Activated T-cell treated with anti-CD3 and anti-CD28 coated beads for 48 hours (primary cell): ENCODE measurements at regions not wholly inside any gene's neighbourhood (a gene's known extent, or its start where the extent isn't known, plus 50 kb on each side); places are given as distances from the start of the nearest gene placed in this dataset.
A peak's percentile ranks its signal among the peaks of the same experiment; 100 is the strongest.
"Not testable (repeated sequence)": the region's sequence is repeated elsewhere in the genome, so short reads cannot be mapped to it uniquely, and the experiment has no call there.

Experiments
- DNase-seq: peaks from one replicate; pipeline ENCODE4 v3.0.0-alpha.2; 2020; ENCODE audit warnings: low read depth

DNA sequence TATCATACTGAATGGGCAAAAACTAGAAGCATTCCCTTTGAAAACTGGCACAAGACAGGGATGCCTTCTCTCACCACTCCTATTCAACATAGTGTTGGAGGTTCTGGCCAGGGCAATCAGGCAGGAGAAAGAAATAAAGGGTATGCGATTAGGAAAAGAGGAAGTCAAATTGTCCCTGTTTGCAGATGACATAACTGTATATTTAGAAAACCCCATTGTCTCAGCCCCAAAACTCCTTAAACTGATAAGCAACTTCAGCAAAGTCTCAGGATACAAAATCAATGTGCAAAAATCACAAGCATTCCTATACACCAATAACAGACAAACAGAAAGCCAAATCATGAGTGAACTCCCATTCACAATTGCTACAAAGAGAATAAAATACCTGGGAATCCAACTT lies 52.5 kb upstream of the CCDC71L start:
- not testable (repeated sequence) for DNase-seq

DNA sequence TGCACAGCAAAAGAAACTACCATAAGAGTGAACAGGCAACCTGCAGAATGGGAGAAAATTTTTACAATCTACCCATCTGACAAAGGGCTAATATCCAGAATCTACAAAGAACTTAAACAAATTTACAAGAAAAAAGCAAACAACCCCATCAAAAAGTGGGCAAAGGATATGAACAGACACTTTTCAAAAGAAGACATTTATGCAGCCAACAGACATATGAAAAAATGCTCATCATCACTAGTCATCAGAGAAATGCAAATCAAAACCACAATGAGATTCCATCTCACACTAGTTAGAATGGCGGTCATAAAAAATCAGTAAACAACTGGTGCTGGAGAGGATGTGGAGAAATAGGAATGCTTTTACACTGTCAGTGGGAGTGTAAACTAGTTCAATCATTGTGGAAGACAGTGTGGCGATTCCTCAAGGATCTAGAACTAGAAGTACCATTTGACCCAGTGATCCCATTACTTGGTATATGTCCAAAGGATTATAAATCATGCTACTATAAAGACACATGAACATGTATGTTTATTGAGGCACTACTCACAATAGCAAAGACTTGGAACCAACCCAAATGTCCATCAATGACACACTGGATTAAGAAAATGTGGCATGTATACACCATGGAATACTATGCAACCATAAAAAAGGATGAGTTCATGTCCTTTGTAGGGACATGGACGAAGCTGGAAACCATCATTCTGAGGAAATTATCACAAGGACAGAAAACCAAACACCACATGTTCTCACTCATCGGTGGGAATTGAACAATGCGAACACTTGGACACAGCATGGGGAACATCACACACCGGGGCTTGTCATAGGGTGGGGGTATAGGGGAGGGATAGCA lies 53.9 kb upstream of the CCDC71L start:
- DNase-seq, result not testable (repeated sequence)

DNA sequence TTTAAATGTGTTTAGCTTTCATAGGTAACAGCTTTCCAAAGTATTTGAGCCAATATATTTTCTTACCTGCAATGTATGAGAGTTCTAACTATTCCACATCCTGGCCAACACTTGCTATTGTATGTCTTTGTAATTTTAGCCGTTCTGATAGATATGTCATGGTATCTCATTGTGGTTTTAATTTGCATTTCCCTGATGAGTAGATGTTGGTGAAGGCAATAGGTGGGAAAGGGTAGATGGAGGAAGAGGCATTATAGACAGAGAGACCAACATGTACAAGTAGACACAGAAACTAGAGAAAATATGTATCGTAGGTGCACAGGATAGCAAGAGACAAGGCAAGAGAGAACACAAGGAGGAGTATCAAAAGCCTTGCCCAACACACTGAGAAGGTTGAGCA lies 54.8 kb upstream of the CCDC71L start:
- DNase-seq, result no peak

DNA sequence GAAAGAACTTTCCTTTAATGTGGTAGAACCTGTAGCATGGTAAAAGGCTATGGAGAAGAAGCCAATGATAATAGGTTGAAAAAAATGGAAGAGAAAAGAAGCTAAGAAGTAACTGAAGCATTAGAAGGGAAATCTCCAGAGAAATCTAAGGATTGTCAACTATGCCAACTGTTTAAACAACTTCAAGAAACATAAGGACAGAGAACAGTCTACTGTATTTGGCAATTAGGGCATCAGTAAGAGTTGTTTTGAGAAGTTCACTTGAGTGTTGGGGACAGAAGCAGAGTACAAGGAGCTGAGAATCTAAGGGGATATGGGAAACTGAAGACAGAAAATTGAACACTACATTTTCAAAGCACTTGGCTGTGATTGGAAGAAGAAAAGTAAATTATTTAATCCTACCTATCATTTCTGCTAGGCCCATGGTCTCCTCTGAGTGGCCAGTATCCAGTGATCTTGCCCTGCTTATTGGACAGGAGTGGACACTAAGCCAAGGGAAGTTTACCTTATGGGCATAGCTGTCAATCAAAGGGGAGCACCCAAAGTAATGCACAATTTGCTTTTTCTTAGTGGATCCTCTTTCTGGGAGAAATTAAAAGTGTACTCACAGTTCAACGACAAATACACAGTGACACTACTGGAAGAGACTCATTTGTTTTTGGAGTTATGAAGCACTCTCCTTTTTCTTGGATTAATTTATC lies 56.4 kb upstream of the CCDC71L start:
- no peak for DNase-seq

DNA sequence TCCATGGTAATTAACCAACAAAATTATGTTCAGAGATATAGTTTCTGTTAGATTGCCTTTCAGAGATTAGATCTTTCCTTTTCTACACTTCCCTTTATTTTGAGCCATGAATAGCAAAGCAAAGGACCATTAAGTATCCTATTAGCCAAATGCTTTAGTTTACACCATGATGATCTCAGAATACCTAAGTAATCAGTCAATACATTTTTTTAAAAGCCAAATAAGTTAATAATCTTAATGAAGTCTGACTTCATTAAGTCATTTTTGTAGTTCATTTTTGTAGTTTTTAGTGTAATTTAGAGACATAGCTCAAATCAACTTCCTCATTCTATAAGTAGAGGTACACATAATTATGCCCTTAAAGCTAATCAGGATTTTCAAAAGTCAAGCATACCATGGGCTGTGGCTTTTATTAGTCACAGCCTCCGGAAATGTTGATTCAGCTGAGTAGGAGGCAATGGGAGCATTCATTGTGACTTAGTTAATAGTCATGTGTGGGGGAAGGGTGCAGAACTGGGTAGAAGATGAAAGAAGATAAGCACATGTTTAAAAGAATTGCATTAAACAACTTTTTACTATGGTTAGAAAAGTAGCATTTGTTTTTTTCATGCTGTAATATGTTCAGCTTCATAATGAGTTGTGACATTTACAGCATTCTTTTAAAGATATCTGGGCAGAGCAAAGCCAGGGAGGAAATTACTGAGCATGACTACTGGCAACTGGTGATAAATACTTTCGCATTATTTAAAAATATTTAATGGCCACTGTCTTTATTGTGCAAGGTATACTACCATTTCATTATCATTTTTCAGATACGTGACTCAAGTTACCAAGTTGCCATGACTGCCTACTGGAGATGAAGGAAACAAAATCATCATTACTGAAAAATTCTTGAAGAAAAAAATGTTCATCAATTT lies 57.3 kb upstream of the CCDC71L start:
- peak; percentile 70 for DNase-seq

DNA sequence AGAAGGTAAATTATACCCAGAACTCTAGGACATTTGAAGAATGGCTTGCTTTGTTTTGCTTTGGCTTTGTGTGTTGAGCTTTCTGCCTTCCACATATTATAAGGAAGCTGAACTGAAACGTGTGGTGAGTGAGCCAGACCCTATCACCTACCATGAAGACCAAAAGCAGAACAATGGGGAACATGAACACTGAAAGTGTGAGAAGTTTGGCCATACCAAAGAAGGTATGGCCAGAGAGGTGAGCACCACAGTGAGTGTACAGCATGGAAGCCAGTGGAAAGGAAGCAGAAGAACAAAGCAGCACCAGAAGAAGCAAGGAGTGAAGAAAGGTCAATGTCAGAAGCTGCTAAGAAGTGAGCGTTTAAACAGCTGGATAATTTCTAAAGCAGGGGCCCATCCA lies 59.7 kb upstream of the CCDC71L start:
- no peak for DNase-seq

DNA sequence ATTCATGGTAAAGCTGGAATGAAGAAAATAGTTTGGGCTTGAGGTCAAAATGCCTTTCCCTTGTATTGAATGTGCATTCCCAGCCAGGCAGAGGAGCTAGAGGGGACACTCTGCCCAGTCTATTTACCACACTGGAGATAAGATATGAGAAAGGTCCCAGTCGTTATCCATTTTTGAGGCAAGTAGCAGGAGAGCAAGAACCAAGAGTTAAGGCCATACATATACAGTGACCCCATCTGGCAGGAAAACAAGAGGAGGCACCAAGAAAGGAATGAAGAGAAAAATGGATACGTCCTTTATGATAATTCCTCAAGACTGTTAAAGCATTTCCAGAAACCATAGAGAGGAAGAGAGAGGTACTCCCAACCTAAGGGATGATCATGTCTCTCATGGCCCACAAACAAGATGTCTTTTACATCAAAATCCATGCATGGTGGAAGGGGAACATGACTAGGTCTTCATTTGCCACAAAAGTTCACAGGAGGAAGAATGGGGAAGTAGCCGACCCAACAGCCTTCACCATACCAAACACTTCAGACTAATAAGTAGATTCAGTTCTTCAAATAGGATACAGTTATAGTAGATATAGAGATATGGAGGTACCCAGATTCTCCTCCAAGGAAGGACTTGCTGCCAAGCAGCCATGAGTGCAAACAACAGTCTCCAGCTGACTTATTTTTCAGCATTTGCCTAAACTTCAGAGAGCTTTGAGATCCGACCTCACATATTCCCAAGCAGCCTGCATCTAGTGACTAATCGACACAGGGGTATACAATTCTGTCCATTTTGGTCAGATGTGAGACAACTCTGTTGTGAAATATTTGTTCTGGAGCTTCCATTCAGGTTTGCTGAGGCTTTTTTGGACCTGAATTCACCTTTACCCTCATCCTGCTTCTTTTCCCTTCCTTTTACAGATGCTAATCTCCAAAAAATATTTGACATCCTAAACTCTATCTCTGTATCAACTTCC lies 61.1 kb upstream of the CCDC71L start:
- no peak for DNase-seq

DNA sequence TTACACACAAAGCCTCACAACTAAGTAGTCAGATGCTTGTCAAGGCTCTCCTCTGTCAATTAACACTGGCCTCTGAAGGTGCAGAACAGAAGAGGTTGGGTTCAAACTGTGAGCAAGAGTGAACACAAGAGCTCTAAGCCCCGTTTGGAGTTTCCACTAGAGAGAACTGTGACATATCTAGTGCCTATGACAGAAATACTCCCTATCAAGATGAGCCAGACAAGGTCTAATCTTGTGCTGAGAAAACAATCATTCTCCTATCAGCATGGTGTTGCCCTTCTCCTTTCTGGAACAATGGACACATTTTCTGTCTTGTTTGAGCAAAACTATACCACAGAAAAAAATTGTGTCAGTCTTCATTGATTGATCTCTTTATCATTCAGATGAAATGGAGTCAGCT lies 62.4 kb upstream of the CCDC71L start:
- DNase-seq, result no peak

DNA sequence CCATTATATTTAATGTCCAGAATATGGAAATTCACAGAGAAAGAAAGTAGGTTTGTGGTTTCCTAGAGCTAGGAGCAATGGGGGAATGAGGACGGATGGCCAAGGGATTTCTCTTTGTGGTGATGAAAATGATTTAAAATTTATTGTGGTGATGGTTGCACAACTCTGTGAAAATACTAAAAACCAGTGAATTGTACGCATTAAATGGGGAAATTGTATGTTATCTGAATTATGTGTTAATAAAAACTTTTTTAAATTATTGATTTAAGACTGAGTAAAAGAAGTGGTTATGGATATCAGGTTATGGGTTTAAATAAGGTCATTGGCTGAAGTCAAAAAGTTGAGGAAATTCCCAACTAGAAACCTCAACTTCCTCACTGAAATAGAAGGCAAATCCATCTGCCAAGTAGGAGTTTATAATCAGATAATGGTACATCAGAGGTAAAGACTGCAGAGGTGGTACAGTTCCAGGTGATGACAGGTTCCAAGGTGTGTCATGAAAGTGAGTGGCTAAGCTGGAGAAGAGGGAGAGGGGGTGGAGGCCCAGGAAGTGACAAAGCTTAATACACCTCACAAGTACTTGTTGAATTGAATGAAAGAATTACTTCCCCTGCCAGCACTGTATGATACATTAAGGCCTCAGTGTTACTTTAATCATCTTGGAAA lies 68.9 kb upstream of the CCDC71L start:
- no peak for DNase-seq

DNA sequence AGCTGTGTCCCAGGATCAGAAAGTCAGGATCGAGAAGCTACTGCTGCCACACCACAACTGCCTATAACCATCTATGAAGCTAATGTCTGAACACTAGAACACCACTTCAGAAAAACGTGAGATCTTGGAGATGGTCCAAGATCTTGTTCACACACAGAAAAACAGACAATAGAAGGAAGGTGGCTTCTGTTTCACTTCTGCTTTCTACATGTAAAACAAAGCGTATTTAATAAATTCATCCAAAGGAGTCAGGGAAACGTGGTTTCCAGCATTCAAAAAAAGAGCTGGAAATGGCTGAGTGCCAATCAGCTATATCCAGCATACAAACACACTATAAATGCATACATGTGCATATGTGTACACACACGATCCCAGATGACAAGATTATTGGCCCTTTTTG lies 70.2 kb upstream of the CCDC71L start:
- no peak for DNase-seq

DNA sequence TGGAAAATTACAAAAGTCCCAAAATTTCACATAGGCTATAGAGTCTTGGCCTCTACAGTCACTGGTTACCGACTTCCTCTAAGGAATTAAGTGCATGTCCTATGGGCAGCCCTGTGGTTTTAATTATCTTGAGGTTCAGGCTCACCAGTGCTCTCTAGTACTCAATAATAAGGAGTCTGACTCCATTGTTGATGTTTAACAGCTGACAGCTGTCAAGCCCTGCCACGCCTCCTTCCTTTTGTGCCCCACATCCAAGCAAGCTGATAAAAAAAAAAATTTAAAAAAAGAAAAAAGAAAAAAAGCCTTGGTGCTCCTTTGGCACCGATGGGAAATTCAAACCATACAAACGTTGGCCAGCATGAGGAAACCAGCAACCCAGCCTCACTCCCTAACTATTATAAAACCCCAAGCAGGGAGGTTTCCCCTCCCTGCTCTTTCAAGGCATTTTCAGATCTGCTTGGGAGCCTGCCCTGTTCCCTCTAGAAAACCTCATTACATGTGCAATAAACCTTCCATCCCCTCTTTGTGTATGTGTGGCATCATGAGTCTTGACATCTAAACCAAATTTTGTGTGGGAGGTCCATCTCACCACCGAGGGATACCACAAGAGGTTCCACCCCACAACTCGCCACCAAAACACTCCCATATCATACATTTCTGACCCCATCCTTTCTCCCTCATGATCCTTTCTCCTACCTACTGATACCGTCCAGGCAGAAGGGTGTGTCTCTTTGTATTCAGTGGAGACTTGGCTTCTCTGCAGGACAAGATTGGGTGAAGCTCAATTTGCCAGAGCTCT lies 70.9 kb upstream of the CCDC71L start:
- no peak for DNase-seq

DNA sequence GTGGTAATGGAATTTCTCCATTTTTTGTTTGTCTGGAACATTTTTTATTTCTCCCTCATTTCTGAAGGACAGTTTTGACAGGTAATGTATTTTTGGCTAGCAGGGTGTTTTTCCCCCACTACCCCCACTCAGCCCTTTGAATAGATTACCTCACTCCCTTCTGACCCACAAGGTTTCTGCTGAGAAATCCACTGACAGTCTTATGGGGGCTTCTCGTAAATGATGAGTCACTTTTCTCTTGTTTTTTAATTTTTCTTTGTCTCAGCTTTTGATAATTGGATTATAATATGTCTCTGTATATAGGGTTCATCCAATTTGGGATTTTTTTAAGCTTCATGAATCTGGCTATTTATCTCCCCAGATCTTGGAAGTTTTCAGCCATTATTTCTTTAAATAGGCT lies 74.7 kb upstream of the CCDC71L start:
- DNase-seq, result no peak

DNA sequence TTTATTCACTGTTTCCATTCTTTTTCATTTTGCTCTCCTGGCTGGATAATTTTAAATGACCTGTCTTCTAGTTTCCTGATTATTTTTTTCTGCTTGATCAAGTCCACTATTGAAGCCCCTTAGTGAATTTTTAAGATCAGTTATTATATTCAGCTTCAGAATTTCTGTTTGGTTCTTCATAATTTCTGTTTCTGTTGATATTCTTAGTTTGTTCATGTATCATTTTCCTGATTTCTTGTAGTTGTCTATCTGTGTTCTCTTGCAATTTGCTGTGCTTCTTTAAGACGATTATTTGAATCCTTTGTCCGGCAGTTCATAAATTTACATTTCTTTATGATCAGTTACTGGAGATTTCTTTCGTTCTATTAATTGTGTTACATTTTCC lies 75.2 kb upstream of the CCDC71L start:
- DNase-seq, result no peak

DNA sequence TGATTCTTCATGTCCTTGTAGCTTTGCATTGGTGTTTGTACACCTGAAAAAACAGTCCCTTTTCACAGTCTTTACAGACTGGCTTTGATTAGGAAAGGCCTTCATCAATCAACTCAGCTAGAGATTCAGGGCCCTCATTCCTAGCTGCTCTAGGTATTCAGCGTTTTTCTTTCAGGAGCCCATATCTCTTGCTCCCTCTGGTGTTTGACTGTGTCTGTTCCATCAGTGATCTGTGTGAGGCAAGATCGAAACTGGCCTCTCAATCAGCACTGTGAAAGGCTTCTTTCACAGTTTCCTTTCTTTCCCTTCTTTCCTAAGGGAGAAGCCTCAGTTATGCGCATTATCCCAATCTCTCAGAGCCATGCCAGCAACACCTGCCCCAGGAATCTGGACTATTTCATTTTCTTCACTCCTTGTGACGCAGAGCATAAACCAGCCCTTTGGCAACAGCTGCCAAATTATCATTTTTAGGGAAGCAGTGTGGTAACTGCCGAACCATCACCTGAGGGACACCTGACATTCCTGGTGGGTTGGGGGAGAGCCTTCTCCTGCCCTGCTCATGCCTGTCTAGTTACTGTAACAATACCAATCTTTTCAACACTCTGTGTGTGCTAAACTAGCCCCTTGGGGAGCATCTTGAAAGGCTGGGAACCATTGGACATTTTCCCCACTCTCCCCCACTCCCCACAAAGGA lies 75.7 kb upstream of the CCDC71L start:
- DNase-seq, result no peak

DNA sequence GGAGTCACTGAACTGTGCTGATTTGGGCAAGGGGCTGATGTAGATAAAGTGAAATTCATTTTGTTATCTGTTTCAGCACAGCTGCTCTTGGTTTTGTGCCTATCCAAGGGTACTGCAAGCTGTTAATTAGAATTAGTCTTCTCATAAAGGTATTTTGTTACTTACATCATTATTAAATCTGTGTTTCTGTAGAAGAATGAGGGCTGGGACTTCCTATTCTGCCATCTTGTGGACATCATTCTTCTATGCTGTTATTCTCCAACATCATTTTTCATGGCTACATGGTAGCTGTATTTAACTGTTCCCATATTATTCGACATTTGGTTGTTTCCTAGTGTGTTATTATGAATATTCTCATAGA lies 76.2 kb upstream of the CCDC71L start:
- no peak for DNase-seq

DNA sequence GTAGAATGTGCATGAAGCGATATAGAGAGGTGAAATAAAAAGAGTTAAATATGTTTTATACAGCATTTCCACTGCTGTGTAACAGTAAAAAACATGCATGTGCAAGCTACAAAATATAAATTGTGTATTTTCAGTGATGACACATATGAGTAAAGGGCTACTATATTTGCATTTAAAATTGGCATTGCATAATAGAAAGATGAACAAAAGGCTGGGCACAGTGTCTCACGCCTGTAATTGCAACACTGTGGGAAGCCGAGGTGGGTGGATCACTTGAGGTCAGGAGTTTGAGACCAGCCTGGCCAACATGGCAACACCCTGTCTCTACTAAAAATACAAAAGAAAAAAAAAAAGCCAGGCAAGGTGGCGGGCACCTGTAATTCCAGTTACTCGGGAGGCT lies 79.8 kb upstream of the CCDC71L start:
- no peak for DNase-seq

DNA sequence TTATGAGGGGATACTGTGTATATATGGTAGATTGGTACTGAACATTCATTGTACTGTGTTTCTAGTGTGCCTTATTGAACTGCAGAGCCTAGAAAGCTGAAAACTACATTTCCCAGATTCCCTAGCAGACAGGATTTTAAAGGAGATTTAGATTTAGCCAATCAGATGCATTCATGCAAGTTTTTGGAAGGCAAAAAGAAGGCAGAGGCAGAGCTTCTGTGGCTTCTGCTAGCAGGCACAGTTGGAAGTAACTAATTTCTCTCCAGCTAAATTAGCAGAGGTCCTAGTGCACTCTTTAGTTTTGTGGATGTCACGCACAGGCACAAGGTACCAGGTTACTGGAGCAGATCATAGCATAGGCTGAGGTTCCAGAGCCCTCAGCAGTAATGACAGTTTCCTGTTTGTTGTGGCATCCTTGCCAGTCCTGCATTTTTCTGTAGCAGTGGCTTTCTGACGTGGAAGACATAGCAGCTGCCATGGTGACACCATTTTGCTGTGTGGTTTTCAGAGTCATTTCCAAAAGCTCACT lies 83.7 kb upstream of the CCDC71L start:
- no peak for DNase-seq

DNA sequence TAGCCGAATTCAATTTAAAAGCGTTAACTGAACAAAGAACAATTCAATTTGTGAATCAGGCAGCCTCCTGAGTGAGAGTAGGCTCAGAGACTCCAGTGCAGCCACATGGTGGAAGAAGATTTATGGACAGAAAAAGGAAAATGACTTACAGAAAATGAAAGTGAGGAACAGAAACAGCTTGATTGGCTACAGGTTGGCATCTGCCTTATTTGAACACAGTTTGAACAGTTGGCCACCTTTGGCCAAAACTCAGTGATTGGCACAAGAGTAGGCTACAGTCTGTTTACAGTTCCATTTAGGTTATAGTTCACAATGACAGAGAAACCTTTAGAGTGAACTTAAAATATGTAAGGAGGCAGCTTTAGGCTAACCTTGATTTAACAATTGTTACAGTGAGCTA lies 86.3 kb upstream of the CCDC71L start:
- not testable (repeated sequence) for DNase-seq

DNA sequence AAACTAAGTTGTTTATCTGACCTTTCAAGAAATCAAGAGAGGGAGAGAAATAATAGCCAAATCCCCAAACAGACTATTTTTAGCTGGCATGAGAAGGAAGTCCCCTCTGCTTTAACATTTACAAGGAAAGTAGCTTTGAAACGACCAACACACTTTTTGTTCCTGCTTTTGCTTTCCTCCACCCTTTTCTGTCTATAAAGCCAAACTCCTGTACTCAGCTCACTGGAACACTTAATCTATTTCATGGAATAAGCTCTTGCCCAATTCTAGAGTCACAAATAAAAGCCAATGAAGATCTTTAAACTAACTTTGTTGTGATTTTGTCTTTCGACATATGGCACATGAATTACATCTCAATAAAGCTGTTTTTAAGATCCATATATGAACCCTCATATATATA lies 86.8 kb upstream of the CCDC71L start:
- DNase-seq, result no peak
